Stomach (tissue), 4 donors: ENCODE measurements at regions not wholly inside any gene's neighbourhood (a gene's known extent, or its start where the extent isn't known, plus 50 kb on each side); places are given as distances from the start of the nearest gene placed in this dataset.

ENCODE experiments used
- EP300 ChIP-seq: sonication (generic); formaldehyde crosslinking; IDR thresholded peaks from one replicate; pipeline ENCODE4 v1.6.1; 2017; ENCODE audit warnings: antibody characterized with exemption
- POLR2A ChIP-seq, 4 donors: fragments of 450-650 bp; IDR thresholded peaks; one replicate each; pipeline ENCODE4 v1.6.1; 2016; ENCODE audit warnings: antibody characterized with exemption in 4 of 4, control low read depth in 2 of 4, mild to moderate bottlenecking in 1 of 4, moderate library complexity in 1 of 4
- POLR2AphosphoS5 ChIP-seq, 3 donors: sonication (generic); formaldehyde crosslinking; IDR thresholded peaks; one replicate each; pipeline ENCODE4 v1.6.1; 2016; ENCODE audit warnings: antibody characterized with exemption in 3 of 3
- TF ChIP-seq, protein P1 (sequence below), 7 experiments: fragments of 450-650 bp in 4 of 7; fragments of 200-600 bp in 3 of 7; sonication (generic) in 3 of 7; IDR thresholded peaks; one replicate each; pipeline ENCODE4 v1.5.1; 2016 to 2019; ENCODE audit warnings: antibody characterized with exemption in 7 of 7, control low read depth in 2 of 7, mild to moderate bottlenecking in 1 of 7

GRCh38 chr19:28646629-28647028 lies 566.3 kb downstream of the UQCRFS1 start:
- TF ChIP-seq POLR2AphosphoS5 (IDR thresholded peaks at IDR 0.05) (no peak), POLR2A (IDR thresholded peaks at IDR 0.05) (no peak), EP300 (no peak)
- TF ChIP-seq, protein P1, sequence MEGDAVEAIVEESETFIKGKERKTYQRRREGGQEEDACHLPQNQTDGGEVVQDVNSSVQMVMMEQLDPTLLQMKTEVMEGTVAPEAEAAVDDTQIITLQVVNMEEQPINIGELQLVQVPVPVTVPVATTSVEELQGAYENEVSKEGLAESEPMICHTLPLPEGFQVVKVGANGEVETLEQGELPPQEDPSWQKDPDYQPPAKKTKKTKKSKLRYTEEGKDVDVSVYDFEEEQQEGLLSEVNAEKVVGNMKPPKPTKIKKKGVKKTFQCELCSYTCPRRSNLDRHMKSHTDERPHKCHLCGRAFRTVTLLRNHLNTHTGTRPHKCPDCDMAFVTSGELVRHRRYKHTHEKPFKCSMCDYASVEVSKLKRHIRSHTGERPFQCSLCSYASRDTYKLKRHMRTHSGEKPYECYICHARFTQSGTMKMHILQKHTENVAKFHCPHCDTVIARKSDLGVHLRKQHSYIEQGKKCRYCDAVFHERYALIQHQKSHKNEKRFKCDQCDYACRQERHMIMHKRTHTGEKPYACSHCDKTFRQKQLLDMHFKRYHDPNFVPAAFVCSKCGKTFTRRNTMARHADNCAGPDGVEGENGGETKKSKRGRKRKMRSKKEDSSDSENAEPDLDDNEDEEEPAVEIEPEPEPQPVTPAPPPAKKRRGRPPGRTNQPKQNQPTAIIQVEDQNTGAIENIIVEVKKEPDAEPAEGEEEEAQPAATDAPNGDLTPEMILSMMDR (IDR thresholded peaks at IDR 0.05): no peak
